ENCODE measurements at regions not wholly inside any gene's neighbourhood (a gene's known extent, or its start where the extent isn't known, plus 50 kb on each side); places are given as distances from the start of the nearest gene placed in this dataset.

DNA sequence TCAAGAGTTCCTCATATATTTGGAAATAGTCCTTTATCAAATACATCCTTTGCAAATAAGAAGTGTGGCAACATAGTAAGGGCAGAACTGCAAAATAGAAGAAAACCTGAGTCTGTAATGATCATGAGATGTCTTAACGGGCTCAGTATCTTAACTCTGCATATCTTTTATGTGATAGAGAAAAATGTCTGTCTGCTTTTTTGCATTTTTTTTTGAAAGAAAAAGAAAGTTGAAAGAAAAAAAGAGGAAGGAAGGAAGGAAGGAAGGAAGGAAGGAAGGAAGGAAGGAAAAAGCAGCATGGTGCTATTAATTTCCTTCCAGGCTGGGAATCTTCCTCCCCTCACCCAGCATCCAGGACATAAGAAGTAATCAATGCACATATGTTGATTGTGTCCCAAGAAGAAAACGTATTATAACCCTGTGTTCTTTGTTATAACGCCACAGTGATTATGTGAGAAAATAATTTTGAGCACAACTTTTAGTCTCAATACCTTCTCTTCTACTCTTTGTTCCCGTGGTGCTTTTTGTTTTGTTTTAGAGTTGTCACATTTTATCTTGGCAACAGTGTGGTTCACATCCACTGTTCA is 58.7 kb upstream of the PCSK2 start:
- TF ChIP-seq POLR2A (IDR thresholded peaks at IDR 0.05), result no peak
- TF ChIP-seq, protein P1, sequence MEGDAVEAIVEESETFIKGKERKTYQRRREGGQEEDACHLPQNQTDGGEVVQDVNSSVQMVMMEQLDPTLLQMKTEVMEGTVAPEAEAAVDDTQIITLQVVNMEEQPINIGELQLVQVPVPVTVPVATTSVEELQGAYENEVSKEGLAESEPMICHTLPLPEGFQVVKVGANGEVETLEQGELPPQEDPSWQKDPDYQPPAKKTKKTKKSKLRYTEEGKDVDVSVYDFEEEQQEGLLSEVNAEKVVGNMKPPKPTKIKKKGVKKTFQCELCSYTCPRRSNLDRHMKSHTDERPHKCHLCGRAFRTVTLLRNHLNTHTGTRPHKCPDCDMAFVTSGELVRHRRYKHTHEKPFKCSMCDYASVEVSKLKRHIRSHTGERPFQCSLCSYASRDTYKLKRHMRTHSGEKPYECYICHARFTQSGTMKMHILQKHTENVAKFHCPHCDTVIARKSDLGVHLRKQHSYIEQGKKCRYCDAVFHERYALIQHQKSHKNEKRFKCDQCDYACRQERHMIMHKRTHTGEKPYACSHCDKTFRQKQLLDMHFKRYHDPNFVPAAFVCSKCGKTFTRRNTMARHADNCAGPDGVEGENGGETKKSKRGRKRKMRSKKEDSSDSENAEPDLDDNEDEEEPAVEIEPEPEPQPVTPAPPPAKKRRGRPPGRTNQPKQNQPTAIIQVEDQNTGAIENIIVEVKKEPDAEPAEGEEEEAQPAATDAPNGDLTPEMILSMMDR (IDR thresholded peaks at IDR 0.05), result no peak
